PC-9 (cell line): ENCODE measurements at regions not wholly inside any gene's neighbourhood (a gene's known extent, or its start where the extent isn't known, plus 50 kb on each side); places are given as distances from the start of the nearest gene placed in this dataset.

Experiments used
- BruUV-seq: library from RNA; stranded (reverse); fragments of 400-500 nt; replicated peaks from 2 replicates; lab custom pipeline; 2021; lab: Mats Ljungman, UMichigan
- CTCF ChIA-PET: fragments of 300-600 bp; sonication (Branson Sonifier 250); formaldehyde crosslinking; loops from one replicate; lab custom pipeline; 2022; ENCODE audit warnings: antibody characterized with exemption; lab: Charles Lee
- POLR2A ChIA-PET: fragments of 300-600 bp; sonication (Branson Sonifier 250); formaldehyde crosslinking; loops from one replicate; lab custom pipeline; 2022; ENCODE audit warnings: antibody characterized with exemption; ENCODE audit not compliant: unreplicated experiment; lab: Charles Lee
- DNase-seq, 2 experiments: peaks; one replicate each; pipeline versions ENCODE4 v3.0.0 to v3.0.0-alpha.2; 2015 to 2022; ENCODE audit warnings: mixed read lengths in 1 of 2
- H2AFZ ChIP-seq: fragments of 200-600 bp; sonication (generic); 2 replicates; pipeline ENCODE4 v1.8.1; 2017; ENCODE audit warnings: antibody characterized with exemption
- H3F3A ChIP-seq: fragments of 200-600 bp; sonication (generic); 2 replicates; pipeline ENCODE4 v1.8.1; 2017; ENCODE audit warnings: antibody characterized with exemption, mild to moderate bottlenecking, low read depth; ENCODE audit not compliant: insufficient read depth
- H3K27ac ChIP-seq: fragments of 200-600 bp; sonication (generic); 2 replicates; pipeline ENCODE4 v1.6.1; 2016; ENCODE audit warnings: mixed run types
- H3K27me3 ChIP-seq: fragments of 200-600 bp; sonication (generic); 2 replicates; pipeline ENCODE4 v1.6.1; 2016; ENCODE audit warnings: low read depth, mixed run types; ENCODE audit not compliant: insufficient read depth
- H3K36me3 ChIP-seq: fragments of 200-600 bp; sonication (generic); 2 replicates; pipeline ENCODE4 v1.6.1; 2016; ENCODE audit warnings: low read depth, mixed run types
- H3K4me1 ChIP-seq: fragments of 200-600 bp; sonication (generic); replicated peaks from 2 replicates; pipeline ENCODE4 v1.6.1; 2016; ENCODE audit warnings: mixed run types; ENCODE audit not compliant: insufficient read depth
- H3K4me2 ChIP-seq: fragments of 200-600 bp; sonication (generic); 2 replicates; pipeline ENCODE4 v1.6.1; 2017; ENCODE audit warnings: mixed run types
- H3K4me3 ChIP-seq: fragments of 200-600 bp; sonication (generic); 2 replicates; pipeline ENCODE4 v1.6.1; 2016; ENCODE audit warnings: mixed run types
- H3K79me2 ChIP-seq: fragments of 200-600 bp; sonication (generic); 2 replicates; pipeline ENCODE4 v1.6.1; 2017; ENCODE audit warnings: low read depth, mixed run types
- H3K9me2 ChIP-seq: fragments of 200-600 bp; sonication (generic); 2 replicates; pipeline ENCODE4 v1.8.1; 2017; ENCODE audit warnings: mild to moderate bottlenecking; ENCODE audit not compliant: insufficient read depth
- H3K9me3 ChIP-seq: fragments of 200-600 bp; sonication (generic); 2 replicates; pipeline ENCODE4 v1.8.1; 2016; ENCODE audit warnings: low read depth; ENCODE audit not compliant: insufficient read depth
- H4K20me1 ChIP-seq: fragments of 200-600 bp; sonication (generic); 2 replicates; pipeline ENCODE4 v1.8.1; 2017; ENCODE audit not compliant: insufficient read depth
- CTCF ChIP-seq: fragments of 200-600 bp; sonication (generic); conservative IDR thresholded peaks from 2 replicates; pipeline ENCODE4 v1.6.1; 2017; ENCODE audit warnings: mixed run types, antibody characterized with exemption, mild to moderate bottlenecking, moderate library complexity
- EZH2 ChIP-seq: fragments of 200-600 bp; sonication (generic); IDR thresholded peaks from 2 replicates; pipeline ENCODE4 v1.8.0; 2017; ENCODE audit warnings: antibody characterized with exemption, low read depth
- intact Hi-C: fragments of 100-400 bp; cut with micrococcal nuclease; formaldehyde crosslinking; loops from one replicate; pipeline ENCODE4 v1.10.0; 2022; ENCODE audit not compliant: unreplicated experiment

- BruUV-seq, result no TSS peak
Measured at GRCh38 chr1:30447701-30448100, 275.7 kb downstream of the MATN1 start.

GRCh38 chr1:30447080-30447479 is 276.3 kb downstream of the MATN1 start:
- no peak overlapping the region for H3K4me3 ChIP-seq
- ChIA-PET CTCF (no interaction called here), POLR2A (no interaction called here)
- no TSS peak for BruUV-seq
- H3K27ac ChIP-seq, result no peak overlapping the region
- TF ChIP-seq CTCF (no peak), EZH2 (no peak)
- no peaks in the 10 kb centered on the region for H3K9me3 ChIP-seq
- intact Hi-C loops, result no loop called here
- no peaks in the 10 kb centered on the region for H3K79me2 ChIP-seq
- no peaks in the 10 kb centered on the region for H3K9me2 ChIP-seq
- no peaks in the 10 kb centered on the region for H3K27me3 ChIP-seq
- no peaks in the 10 kb centered on the region for H4K20me1 ChIP-seq
- no peaks in the 10 kb centered on the region for H3F3A ChIP-seq
- H3K4me1 ChIP-seq, result no peaks in the 10 kb centered on the region
- no peaks in the 10 kb centered on the region for H3K36me3 ChIP-seq
- no peak overlapping the region for H3K4me2 ChIP-seq
- H2AFZ ChIP-seq, result no peak overlapping the region
- DNase-seq, result no peak

More at GRCh38 chr1:30447701-30448100, 275.7 kb downstream of the MATN1 start:
- no peak for DNase-seq
- no peaks in the 10 kb centered on the region for H3K79me2 ChIP-seq
- TF ChIP-seq CTCF (no peak), EZH2 (no peak)
- H3K27ac ChIP-seq, result no peak overlapping the region
- no peaks in the 10 kb centered on the region for H3K9me2 ChIP-seq
- H2AFZ ChIP-seq, result no peak overlapping the region
- no peaks in the 10 kb centered on the region for H3K9me3 ChIP-seq
- intact Hi-C loops, result no loop called here
- H3K4me2 ChIP-seq, result no peak overlapping the region
- no peaks in the 10 kb centered on the region for H3K36me3 ChIP-seq
- H3F3A ChIP-seq, result no peaks in the 10 kb centered on the region
- POLR2A ChIA-PET, result no interaction called here
- CTCF ChIA-PET, result no interaction called here
- H3K4me3 ChIP-seq, result no peak overlapping the region
- H4K20me1 ChIP-seq, result no peaks in the 10 kb centered on the region
- no peaks in the 10 kb centered on the region for H3K4me1 ChIP-seq
- H3K27me3 ChIP-seq, result no peaks in the 10 kb centered on the region

- no peaks in the 10 kb centered on the region for H3F3A ChIP-seq
- TF ChIP-seq EZH2, result no peak
- BruUV-seq, result no TSS peak
- H3K9me2 ChIP-seq, result no peaks in the 10 kb centered on the region
- H2AFZ ChIP-seq, result no peak overlapping the region
- no peaks in the 10 kb centered on the region for H3K79me2 ChIP-seq
- H3K36me3 ChIP-seq, result no peaks in the 10 kb centered on the region
- H3K9me3 ChIP-seq, result no peaks in the 10 kb centered on the region
- H4K20me1 ChIP-seq, result no peaks in the 10 kb centered on the region
- no peak for DNase-seq
- POLR2A ChIA-PET, result no interaction called here
- intact Hi-C loops, result no loop called here
- CTCF ChIA-PET, result no interaction called here
- no peak overlapping the region for H3K27ac ChIP-seq
- no peaks in the 10 kb centered on the region for H3K27me3 ChIP-seq
- H3K4me1 ChIP-seq, result no peaks in the 10 kb centered on the region
- no peak overlapping the region for H3K4me3 ChIP-seq
- H3K4me2 ChIP-seq, result no peak overlapping the region
Measured at GRCh38 chr1:30446508-30446907, 276.9 kb downstream of the MATN1 start.

- Histone ChIP-seq H2AFZ (no peak overlapping the region), H3K4me3 (no peak overlapping the region), H3K4me2 (no peak overlapping the region), H3K27me3 (no peaks in the 10 kb centered on the region), H3K27ac (no peak overlapping the region), H3K79me2 (no peaks in the 10 kb centered on the region), H3K9me3 (no peaks in the 10 kb centered on the region), H3K36me3 (no peaks in the 10 kb centered on the region), H3K9me2 (no peaks in the 10 kb centered on the region), H3K4me1 (no peaks in the 10 kb centered on the region), H3F3A (no peaks in the 10 kb centered on the region), H4K20me1 (no peaks in the 10 kb centered on the region)
- intact Hi-C loops, result no loop called here
- ChIA-PET CTCF (no interaction called here), POLR2A (no interaction called here)
- no TSS peak for BruUV-seq
- no peak for DNase-seq
- TF ChIP-seq CTCF (no peak), EZH2 (no peak)
Measured at GRCh38 chr1:30446095-30446494, 277.3 kb downstream of the MATN1 start.
